MCF 10A (cell line): ENCODE measurements at regions not wholly inside any gene's neighbourhood (a gene's known extent, or its start where the extent isn't known, plus 50 kb on each side); places are given as distances from the start of the nearest gene placed in this dataset.

Experiments used
- BruUV-seq: library from RNA; stranded (reverse); fragments of 400-500 nt; replicated peaks from 2 replicates; lab custom pipeline; 2021; lab: Mats Ljungman, UMichigan
- CTCF ChIA-PET: fragments of 300-600 bp; sonication (Branson Sonifier 250); formaldehyde crosslinking; extraction: SDS; loops from one replicate; lab custom pipeline; 2021; ENCODE audit warnings: antibody characterized with exemption, inconsistent platforms; lab: Yijun Ruan, JAX
- POLR2A ChIA-PET: fragments of 300-600, 350-650 bp; sonication (Branson Sonifier 250); formaldehyde crosslinking; extraction: SDS; loops from one replicate; lab custom pipeline; 2020; ENCODE audit warnings: antibody characterized with exemption, inconsistent platforms; lab: Yijun Ruan, JAX
- DNase-seq: peaks from one replicate; pipeline ENCODE4 v3.0.0-alpha.2; 2018; ENCODE audit not compliant: unreplicated experiment
- H3K27ac Mint-ChIP-seq: one replicate; pipeline ENCODE4 v1.8.0; 2022; ENCODE audit warnings: mild to moderate bottlenecking, low read depth, mixed read lengths; ENCODE audit not compliant: unreplicated experiment
- H3K27me3 Mint-ChIP-seq: one replicate; pipeline ENCODE4 v1.8.0; 2022; ENCODE audit warnings: mixed read lengths; ENCODE audit not compliant: insufficient read depth, unreplicated experiment
- H3K36me3 Mint-ChIP-seq: one replicate; pipeline ENCODE4 v1.8.0; 2022; ENCODE audit warnings: mild to moderate bottlenecking, moderate library complexity, mixed read lengths; ENCODE audit not compliant: insufficient read depth, unreplicated experiment
- H3K4me1 Mint-ChIP-seq: one replicate; pipeline ENCODE4 v1.8.0; 2022; ENCODE audit warnings: mixed read lengths; ENCODE audit not compliant: insufficient read depth, unreplicated experiment
- H3K4me3 Mint-ChIP-seq: one replicate; pipeline ENCODE4 v1.8.0; 2022; ENCODE audit warnings: mild to moderate bottlenecking, moderate library complexity, mixed read lengths; ENCODE audit not compliant: unreplicated experiment
- H3K9me3 Mint-ChIP-seq: one replicate; pipeline ENCODE4 v1.8.0; 2022; ENCODE audit warnings: mixed read lengths; ENCODE audit not compliant: unreplicated experiment
- CTCF ChIP-seq: fragments of 200-600 bp; IDR thresholded peaks from one replicate; pipeline ENCODE4 v1.8.0; 2022; ENCODE audit warnings: antibody characterized with exemption, mild to moderate bottlenecking; ENCODE audit not compliant: unreplicated experiment
- intact Hi-C: fragments of 100-400 bp; cut with micrococcal nuclease; formaldehyde crosslinking; loops from 2 replicates; pipeline ENCODE4 v1.14.1; 2022

- intact Hi-C loops: no loop called here
- CTCF ChIA-PET: interaction anchor here (0.9 kb wide), 1 partner anchor 86 kb away, joined by 3 read pairs; no protein-coding TSS in a partner anchor
Observed at GRCh38 chr14:78018283-78018682, 151.9 kb upstream of the NRXN3 start.

GRCh38 chr14:78022059-78022458 lies 148.1 kb upstream of the NRXN3 start:
- intact Hi-C loops: loop anchor here (1.0 to 10.0 kb wide), 6 partner anchors 131 to 813 kb away; no protein-coding TSS in a partner anchor
- TF ChIP-seq CTCF: peak; percentile 73
- ChIA-PET CTCF (interaction anchor here (0.6 to 1.7 kb wide), 7 partner anchors 9 to 774 kb away, joined by 3 to 10 read pairs (median 3); no protein-coding TSS in a partner anchor), POLR2A (no interaction called here)
- Mint-ChIP-seq H3K9me3 (no peaks in the 10 kb centered on the region), H3K27ac (no peak overlapping the region), H3K27me3 (peaks cover 9% of the 10 kb centered on the region), H3K36me3 (no peaks in the 10 kb centered on the region), H3K4me1 (no peaks in the 10 kb centered on the region), H3K4me3 (no peak overlapping the region)
- no TSS peak for BruUV-seq
- peak; percentile 80 for DNase-seq

More at GRCh38 chr14:78018283-78018682, 151.9 kb upstream of the NRXN3 start:
- no peaks in the 10 kb centered on the region for H3K36me3 Mint-ChIP-seq
- BruUV-seq: no TSS peak
- no peaks in the 10 kb centered on the region for H3K4me1 Mint-ChIP-seq
- H3K4me3 Mint-ChIP-seq: no peak overlapping the region
- no peak for TF ChIP-seq CTCF
- H3K27me3 Mint-ChIP-seq: peaks cover 31% of the 10 kb centered on the region
- DNase-seq: no peak
- no peak overlapping the region for H3K27ac Mint-ChIP-seq
- POLR2A ChIA-PET: interaction anchor here (0.6 kb wide), 2 partner anchors 53 to 1212 kb away, joined by 3 read pairs; no protein-coding TSS in a partner anchor
- H3K9me3 Mint-ChIP-seq: peaks cover 5% of the 10 kb centered on the region

GRCh38 chr14:78023112-78023511 lies 147.1 kb upstream of the NRXN3 start:
- Mint-ChIP-seq H3K27ac (no peak overlapping the region), H3K4me1 (no peaks in the 10 kb centered on the region), H3K27me3 (peaks cover 9% of the 10 kb centered on the region), H3K9me3 (no peaks in the 10 kb centered on the region), H3K4me3 (no peak overlapping the region), H3K36me3 (no peaks in the 10 kb centered on the region)
- CTCF ChIA-PET: interaction anchor here (0.5 to 1.7 kb wide), 5 partner anchors 8 to 543 kb away, joined by 3 to 10 read pairs (median 3); no protein-coding TSS in a partner anchor
- intact Hi-C loops: loop anchor here (2.0 to 10.0 kb wide), 5 partner anchors 130 to 812 kb away; no protein-coding TSS in a partner anchor
- POLR2A ChIA-PET: interaction anchor here (1.2 kb wide), 1 partner anchor 11 kb away, joined by 4 read pairs; no protein-coding TSS in a partner anchor
- DNase-seq: no peak
- no TSS peak for BruUV-seq
- no peak for TF ChIP-seq CTCF

- Mint-ChIP-seq H3K36me3 (no peaks in the 10 kb centered on the region), H3K4me1 (no peaks in the 10 kb centered on the region), H3K4me3 (no peak overlapping the region), H3K27me3 (peaks cover 11% of the 10 kb centered on the region), H3K27ac (no peak overlapping the region), H3K9me3 (no peaks in the 10 kb centered on the region)
- ChIA-PET CTCF (interaction anchor here (0.8 to 2.3 kb wide), 3 partner anchors 30 to 167 kb away, joined by 3 to 9 read pairs (median 5); no protein-coding TSS in a partner anchor), POLR2A (no interaction called here)
- intact Hi-C loops: loop anchor here (10.0 kb wide), 1 partner anchor 806 kb away; no protein-coding TSS in a partner anchor
- no peak for TF ChIP-seq CTCF
- BruUV-seq: no TSS peak
- no peak for DNase-seq
Observed at GRCh38 chr14:78028471-78028870, 141.7 kb upstream of the NRXN3 start.
